Stimulated activated CD8-positive, alpha-beta memory T cell treated with anti-CD3 and anti-CD28 coated beads, Interleukin-2, amount 100 ng/mL, for 48 hours (primary cell): ENCODE measurements at regions not wholly inside any gene's neighbourhood (a gene's known extent, or its start where the extent isn't known, plus 50 kb on each side); places are given as distances from the start of the nearest gene placed in this dataset.
"Not testable (repeated sequence)": the region's sequence is repeated elsewhere in the genome, so short reads cannot be mapped to it uniquely, and the experiment has no call there.

ENCODE experiments used
- DNase-seq, 2 donors: peaks; one replicate each; pipeline ENCODE4 v3.0.0-alpha.2; 2020; ENCODE audit warnings: low read depth in 2 of 2

GRCh38 chr13:65155861-65156260 is 2074.3 kb downstream of the PCDH9 start:
- DNase-seq = no peak

- DNase-seq = no peak
Observed at GRCh38 chr13:65154661-65155447, 2075.3 kb downstream of the PCDH9 start.

GRCh38 chr13:65149687-65150086 is 2080.4 kb downstream of the PCDH9 start:
- DNase-seq = no peak

GRCh38 chr13:65143920-65144319 is 2086.2 kb downstream of the PCDH9 start:
- no peak for DNase-seq

GRCh38 chr13:65133094-65133493 is 2097.0 kb downstream of the PCDH9 start:
- DNase-seq = no peak

- DNase-seq = no peak
Observed at GRCh38 chr13:65125236-65125635, 2104.9 kb downstream of the PCDH9 start.

- DNase-seq = no peak
Observed at GRCh38 chr13:65112531-65112941, 2117.6 kb downstream of the PCDH9 start.

- no peak for DNase-seq
Observed at GRCh38 chr13:65112123-65112522, 2118.0 kb downstream of the PCDH9 start.

GRCh38 chr13:65111223-65111622 is 2118.9 kb downstream of the PCDH9 start:
- DNase-seq = no peak

- DNase-seq = not testable (repeated sequence)
Observed at GRCh38 chr13:65104436-65104835, 2125.7 kb downstream of the PCDH9 start.

- DNase-seq = no peak
Observed at GRCh38 chr13:65103351-65103750, 2126.8 kb downstream of the PCDH9 start.

- no peak for DNase-seq
Observed at GRCh38 chr13:65095161-65096082, 2134.7 kb downstream of the PCDH9 start.

GRCh38 chr13:65093357-65093756 is 2136.8 kb downstream of the PCDH9 start:
- no peak for DNase-seq

GRCh38 chr13:65091031-65091430 is 2139.1 kb downstream of the PCDH9 start:
- no peak for DNase-seq

GRCh38 chr13:65090186-65090585 is 2139.9 kb downstream of the PCDH9 start:
- no peak for DNase-seq

GRCh38 chr13:65088906-65089305 is 2141.2 kb downstream of the PCDH9 start:
- no peak for DNase-seq

- no peak for DNase-seq
Observed at GRCh38 chr13:65085977-65086376, 2144.2 kb downstream of the PCDH9 start.

GRCh38 chr13:65074248-65074647 is 2155.9 kb downstream of the PCDH9 start:
- DNase-seq = no peak

- no peak for DNase-seq
Observed at GRCh38 chr13:65064967-65065366, 2165.2 kb downstream of the PCDH9 start.

GRCh38 chr13:65063753-65064152 is 2166.4 kb downstream of the PCDH9 start:
- DNase-seq = no peak

GRCh38 chr13:65057986-65058385 is 2172.2 kb downstream of the PCDH9 start:
- DNase-seq = no peak

GRCh38 chr13:65054277-65054676 is 2175.9 kb downstream of the PCDH9 start:
- no peak for DNase-seq

GRCh38 chr13:65036999-65037398 is 2193.1 kb downstream of the PCDH9 start:
- DNase-seq = no peak
